Esophagus squamous epithelium (tissue), 5 donors: ENCODE measurements at regions not wholly inside any gene's neighbourhood (a gene's known extent, or its start where the extent isn't known, plus 50 kb on each side); places are given as distances from the start of the nearest gene placed in this dataset.

Experiments used
- DNase-seq: peaks from one replicate; lab custom pipeline; 2025; lab: John Stamatoyannopoulos, UW
- H3K27ac ChIP-seq, 4 donors: fragments of 200-600 bp; sonication (generic); one replicate each; pipeline ENCODE4 v1.5.1; 2016 to 2019; ENCODE audit warnings: mild to moderate bottlenecking in 1 of 4
- H3K27me3 ChIP-seq, 4 donors: fragments of 200-600 bp; sonication (generic); 1 replicate in 3 of 4; 2 replicates in 1 of 4; pipeline versions ENCODE4 v1.5.1 to v1.6.0; 2017 to 2021; ENCODE audit warnings: antibody characterized with exemption in 1 of 4
- H3K36me3 ChIP-seq, 3 donors: fragments of 200-600 bp; sonication (generic); one replicate each; pipeline ENCODE4 v1.5.1; 2016 to 2019
- H3K4me1 ChIP-seq, 3 donors: fragments of 200-600 bp; sonication (generic); one replicate each; pipeline ENCODE4 v1.5.1; 2017 to 2019
- H3K4me3 ChIP-seq, 4 donors: fragments of 200-600 bp; sonication (generic); 1 replicate in 3 of 4; 2 replicates in 1 of 4; pipeline ENCODE4 v1.5.1; 2016 to 2019; ENCODE audit warnings: mild to moderate bottlenecking in 2 of 4, moderate library complexity in 1 of 4
- H3K9me3 ChIP-seq, 3 donors: fragments of 200-600 bp; sonication (generic); one replicate each; pipeline ENCODE4 v1.5.1; 2016 to 2019
- CTCF ChIP-seq, 6 experiments: fragments of 450-650 bp in 4 of 6; fragments of 200-600 bp in 2 of 6; sonication (generic) in 2 of 6; IDR thresholded peaks; one replicate each; pipeline ENCODE4 v1.5.1; 2016 to 2019; ENCODE audit warnings: antibody characterized with exemption in 6 of 6, mild to moderate bottlenecking in 4 of 6, moderate library complexity in 4 of 6
- POLR2A ChIP-seq, 4 donors: fragments of 450-650 bp; IDR thresholded peaks; one replicate each; pipeline ENCODE4 v1.6.1; 2017; ENCODE audit warnings: antibody characterized with exemption in 4 of 4, mild to moderate bottlenecking in 4 of 4, moderate library complexity in 3 of 4
- WGBS, 2 donors: methylation state at CpG; one replicate each; pipeline ENCODE4 v1.1.5; 2018; 5-methylcytosine and 5-hydroxymethylcytosine counted together
- intact Hi-C: fragments of 100-400 bp; cut with DNase I; formaldehyde crosslinking; loops from one replicate; pipeline ENCODE4 v1.15.0; 2022
- donor health status: DM: yes; HTN: yes; CAD: no.

DNA sequence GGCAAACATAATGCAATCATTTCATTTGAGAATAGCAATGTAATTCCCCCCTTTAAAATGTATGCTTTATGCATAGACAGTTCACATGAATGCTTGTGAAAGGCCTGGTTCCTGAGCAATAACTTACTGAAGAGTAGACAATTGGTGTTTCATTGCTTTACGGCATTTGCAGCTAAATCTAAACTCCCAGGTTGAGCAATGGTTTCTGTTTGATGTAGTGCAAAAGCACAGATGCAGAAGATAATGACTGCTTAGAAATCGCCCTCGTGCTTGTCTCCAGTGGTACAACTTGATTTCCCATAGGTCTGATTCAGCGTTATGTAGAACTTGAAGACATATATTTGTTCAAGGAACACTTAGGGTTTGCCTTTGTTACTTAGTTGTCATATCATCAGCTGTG lies 1018.3 kb downstream of the DIAPH3 start:
- TF ChIP-seq POLR2A (IDR thresholded peaks at IDR 0.05) (no peak), CTCF (IDR thresholded peaks at IDR 0.05) (no peak)
- DNase-seq: no peak
- Histone ChIP-seq H3K9me3 (no peaks in the 10 kb centered on the region), H3K4me1 (no peaks in the 10 kb centered on the region), H3K36me3 (no peaks in the 10 kb centered on the region), H3K4me3 (no peak overlapping the region), H3K27me3 (no peaks in the 10 kb centered on the region), H3K27ac (no peak overlapping the region)
- WGBS, 2 donors: 70 to 85% methylated on average over 4 of the region's 4 CpGs
- intact Hi-C loops: no loop called here

DNA sequence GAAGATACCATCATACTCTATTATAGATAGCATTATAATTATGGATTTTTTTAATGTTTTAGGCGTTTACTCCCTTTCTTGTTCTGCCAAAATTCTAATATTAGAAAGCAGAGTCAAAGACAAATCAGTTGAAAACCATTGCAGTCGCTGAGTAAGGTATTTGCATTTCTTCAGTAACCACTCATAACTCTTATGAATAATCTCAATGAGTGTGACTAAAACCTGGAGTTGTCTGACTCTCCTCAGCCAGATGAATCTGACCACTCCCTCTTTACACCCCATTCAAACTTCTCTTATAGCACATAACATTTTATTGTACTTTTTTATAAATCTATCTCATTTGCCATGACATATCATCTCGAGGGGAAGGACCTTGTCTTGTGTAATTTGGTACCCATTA lies 1006.5 kb downstream of the DIAPH3 start:
- WGBS, 2 donors: 44 to 46% methylated on average over 3 of the region's 3 CpGs

DNA sequence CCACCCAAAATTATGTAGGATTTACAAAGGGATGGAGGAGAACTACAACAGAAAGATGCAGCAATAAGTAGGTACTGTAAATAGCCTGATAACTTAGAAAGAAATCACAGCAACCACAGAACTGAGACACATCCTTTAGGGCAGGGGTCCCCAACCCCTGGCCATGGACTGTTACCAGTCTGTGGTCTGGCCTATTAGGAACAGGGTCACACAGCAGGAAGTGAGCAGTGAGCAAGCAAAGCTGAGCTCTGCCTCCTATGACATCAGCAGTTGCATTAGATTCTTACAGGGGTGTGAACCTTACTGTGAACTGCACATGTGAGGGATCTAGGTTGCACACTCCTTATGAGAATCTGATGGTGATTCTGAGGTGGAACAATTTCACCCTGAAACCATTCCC lies 997.6 kb downstream of the DIAPH3 start:
- H3K4me1 ChIP-seq: no peaks in the 10 kb centered on the region
- H3K27me3 ChIP-seq: no peaks in the 10 kb centered on the region
- no peaks in the 10 kb centered on the region for H3K36me3 ChIP-seq
- DNase-seq: no peak
- H3K27ac ChIP-seq: no peak overlapping the region
- intact Hi-C loops: no loop called here
- H3K4me3 ChIP-seq: no peak overlapping the region
- TF ChIP-seq POLR2A (IDR thresholded peaks at IDR 0.05) (no peak), CTCF (IDR thresholded peaks at IDR 0.05) (no peak)
- H3K9me3 ChIP-seq: no peaks in the 10 kb centered on the region

More for the DNA sequence above, 1006.5 kb downstream of the DIAPH3 start:
- H3K4me1 ChIP-seq: no peaks in the 10 kb centered on the region
- no peaks in the 10 kb centered on the region for H3K27me3 ChIP-seq
- no peaks in the 10 kb centered on the region for H3K9me3 ChIP-seq
- no peak overlapping the region for H3K4me3 ChIP-seq
- H3K27ac ChIP-seq: no peak overlapping the region
- TF ChIP-seq POLR2A (IDR thresholded peaks at IDR 0.05) (no peak), CTCF (IDR thresholded peaks at IDR 0.05) (no peak)
- no peak for DNase-seq
- no peaks in the 10 kb centered on the region for H3K36me3 ChIP-seq
- intact Hi-C loops: no loop called here

- TF ChIP-seq POLR2A (IDR thresholded peaks at IDR 0.05) (no peak), CTCF (IDR thresholded peaks at IDR 0.05) (no peak)
- Histone ChIP-seq H3K36me3 (no peaks in the 10 kb centered on the region), H3K27me3 (no peaks in the 10 kb centered on the region), H3K27ac (no peak overlapping the region), H3K4me3 (no peak overlapping the region), H3K9me3 (no peaks in the 10 kb centered on the region), H3K4me1 (no peaks in the 10 kb centered on the region)
- WGBS, 2 donors: 50 to 67% methylated on average over 4 of the region's 4 CpGs
- DNase-seq: no peak
- intact Hi-C loops: no loop called here
These were observed 991.7 kb downstream of the DIAPH3 start for GRCh38 chr13:59172076-59172475.

DNA sequence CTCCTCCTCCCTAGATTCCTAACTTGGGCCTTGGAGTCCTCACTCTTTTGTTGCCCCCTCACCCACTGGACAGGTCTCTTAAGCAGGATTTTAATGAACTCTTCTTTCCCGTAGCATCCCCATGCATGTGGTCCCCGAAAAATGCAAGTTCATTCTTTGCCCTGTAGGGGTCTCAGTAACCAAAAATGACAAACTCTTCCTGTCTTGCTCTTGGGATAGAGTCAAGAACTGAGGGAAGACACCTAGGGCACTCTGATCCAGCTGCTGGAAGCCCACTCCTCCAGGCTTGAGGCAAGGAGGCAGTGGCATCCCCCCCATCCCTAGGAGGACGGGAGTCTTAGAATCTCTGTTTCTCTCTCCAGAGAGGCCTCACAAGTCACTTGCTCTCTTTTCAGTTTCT lies 987.0 kb downstream of the DIAPH3 start:
- DNase-seq: no peak
- Histone ChIP-seq H3K27ac (no peak overlapping the region), H3K4me1 (no peaks in the 10 kb centered on the region), H3K4me3 (no peak overlapping the region), H3K36me3 (no peaks in the 10 kb centered on the region), H3K9me3 (no peaks in the 10 kb centered on the region), H3K27me3 (no peaks in the 10 kb centered on the region)
- TF ChIP-seq POLR2A (IDR thresholded peaks at IDR 0.05) (no peak), CTCF (IDR thresholded peaks at IDR 0.05) (no peak)
- intact Hi-C loops: no loop called here
- 65 to 93% methylated on average over 2 to 3 of the region's 3 CpGs for WGBS, 2 donors
